ENCODE measurements at regions not wholly inside any gene's neighbourhood (a gene's known extent, or its start where the extent isn't known, plus 50 kb on each side); places are given as distances from the start of the nearest gene placed in this dataset.

GRCh38 chr5:175027390-175027789 is 303.0 kb downstream of the MSX2 start:
- Histone ChIP-seq H3K36me3 (ENCODE audit: control insufficient read depth in 1 of 2, insufficient read depth in 2 of 2, low read length in 2 of 2) (no peaks in the 10 kb centered on the region), H3K27ac (ENCODE audit: low read length) (no peak overlapping the region), H3K9me3 (ENCODE audit: control insufficient read depth in 1 of 2, low read length in 2 of 2) (no peaks in the 10 kb centered on the region)

GRCh38 chr5:175025077-175025476 is 300.7 kb downstream of the MSX2 start:
- Histone ChIP-seq H3K4me1 (ENCODE audit: control insufficient read depth in 1 of 2, insufficient read depth in 2 of 2, low read length in 2 of 2) (no peaks in the 10 kb centered on the region), H3K9me3 (ENCODE audit: control insufficient read depth in 1 of 2, low read length in 2 of 2) (no peaks in the 10 kb centered on the region), H3K36me3 (ENCODE audit: control insufficient read depth in 1 of 2, insufficient read depth in 2 of 2, low read length in 2 of 2) (no peaks in the 10 kb centered on the region), H3K4me3 (ENCODE audit: low read depth in 1 of 2, low read length in 2 of 2) (no peak overlapping the region), H3K27me3 (ENCODE audit: low read depth, low read length) (no peaks in the 10 kb centered on the region), H3K27ac (ENCODE audit: low read length) (no peak overlapping the region)

More at GRCh38 chr5:175027390-175027789, 303.0 kb downstream of the MSX2 start:
- no peaks in the 10 kb centered on the region for H3K27me3 ChIP-seq (ENCODE audit: low read depth, low read length)
- no peak overlapping the region for H3K4me3 ChIP-seq (ENCODE audit: low read depth in 1 of 2, low read length in 2 of 2)
- H3K4me1 ChIP-seq (ENCODE audit: control insufficient read depth in 1 of 2, insufficient read depth in 2 of 2, low read length in 2 of 2) = no peaks in the 10 kb centered on the region

- no peaks in the 10 kb centered on the region for H3K9me3 ChIP-seq (ENCODE audit: control insufficient read depth in 1 of 2, low read length in 2 of 2)
- H3K27me3 ChIP-seq (ENCODE audit: low read depth, low read length) = no peaks in the 10 kb centered on the region
- H3K4me3 ChIP-seq (ENCODE audit: low read depth in 1 of 2, low read length in 2 of 2) = no peak overlapping the region
- no peak overlapping the region for H3K27ac ChIP-seq (ENCODE audit: low read length)
- H3K36me3 ChIP-seq (ENCODE audit: control insufficient read depth in 1 of 2, insufficient read depth in 2 of 2, low read length in 2 of 2) = no peaks in the 10 kb centered on the region
- no peaks in the 10 kb centered on the region for H3K4me1 ChIP-seq (ENCODE audit: control insufficient read depth in 1 of 2, insufficient read depth in 2 of 2, low read length in 2 of 2)
Observed at GRCh38 chr5:175021841-175022625, 297.7 kb downstream of the MSX2 start.

GRCh38 chr5:175021321-175021720 is 296.9 kb downstream of the MSX2 start:
- Histone ChIP-seq H3K9me3 (ENCODE audit: control insufficient read depth in 1 of 2, low read length in 2 of 2) (no peaks in the 10 kb centered on the region), H3K36me3 (ENCODE audit: control insufficient read depth in 1 of 2, insufficient read depth in 2 of 2, low read length in 2 of 2) (no peaks in the 10 kb centered on the region), H3K27ac (ENCODE audit: low read length) (no peak overlapping the region), H3K4me1 (ENCODE audit: control insufficient read depth in 1 of 2, insufficient read depth in 2 of 2, low read length in 2 of 2) (no peaks in the 10 kb centered on the region), H3K27me3 (ENCODE audit: low read depth, low read length) (no peaks in the 10 kb centered on the region), H3K4me3 (ENCODE audit: low read depth in 1 of 2, low read length in 2 of 2) (no peak overlapping the region)

GRCh38 chr5:175015028-175015685 is 290.8 kb downstream of the MSX2 start:
- Histone ChIP-seq H3K36me3 (ENCODE audit: control insufficient read depth in 1 of 2, insufficient read depth in 2 of 2, low read length in 2 of 2) (no peaks in the 10 kb centered on the region), H3K4me3 (ENCODE audit: low read depth in 1 of 2, low read length in 2 of 2) (no peak overlapping the region), H3K9me3 (ENCODE audit: control insufficient read depth in 1 of 2, low read length in 2 of 2) (no peaks in the 10 kb centered on the region), H3K27ac (ENCODE audit: low read length) (no peak overlapping the region), H3K27me3 (ENCODE audit: low read depth, low read length) (no peaks in the 10 kb centered on the region), H3K4me1 (ENCODE audit: control insufficient read depth in 1 of 2, insufficient read depth in 2 of 2, low read length in 2 of 2) (no peaks in the 10 kb centered on the region)

- Histone ChIP-seq H3K9me3 (ENCODE audit: control insufficient read depth in 1 of 2, low read length in 2 of 2) (no peaks in the 10 kb centered on the region), H3K4me1 (ENCODE audit: control insufficient read depth in 1 of 2, insufficient read depth in 2 of 2, low read length in 2 of 2) (no peaks in the 10 kb centered on the region), H3K4me3 (ENCODE audit: low read depth in 1 of 2, low read length in 2 of 2) (no peak overlapping the region), H3K27ac (ENCODE audit: low read length) (no peak overlapping the region), H3K36me3 (ENCODE audit: control insufficient read depth in 1 of 2, insufficient read depth in 2 of 2, low read length in 2 of 2) (no peaks in the 10 kb centered on the region), H3K27me3 (ENCODE audit: low read depth, low read length) (no peaks in the 10 kb centered on the region)
Observed at GRCh38 chr5:175013251-175013650, 288.9 kb downstream of the MSX2 start.

GRCh38 chr5:175012267-175012666 is 287.9 kb downstream of the MSX2 start:
- Histone ChIP-seq H3K27ac (ENCODE audit: low read length) (no peak overlapping the region), H3K4me1 (ENCODE audit: control insufficient read depth in 1 of 2, insufficient read depth in 2 of 2, low read length in 2 of 2) (no peaks in the 10 kb centered on the region), H3K27me3 (ENCODE audit: low read depth, low read length) (no peaks in the 10 kb centered on the region), H3K36me3 (ENCODE audit: control insufficient read depth in 1 of 2, insufficient read depth in 2 of 2, low read length in 2 of 2) (no peaks in the 10 kb centered on the region), H3K9me3 (ENCODE audit: control insufficient read depth in 1 of 2, low read length in 2 of 2) (no peaks in the 10 kb centered on the region), H3K4me3 (ENCODE audit: low read depth in 1 of 2, low read length in 2 of 2) (no peak overlapping the region)

- Histone ChIP-seq H3K9me3 (ENCODE audit: control insufficient read depth in 1 of 2, low read length in 2 of 2) (peaks cover 0 to 3% of the 10 kb centered on the region in 2 donors), H3K4me3 (ENCODE audit: low read depth in 1 of 2, low read length in 2 of 2) (no peak overlapping the region), H3K4me1 (ENCODE audit: control insufficient read depth in 1 of 2, insufficient read depth in 2 of 2, low read length in 2 of 2) (no peaks in the 10 kb centered on the region), H3K27me3 (ENCODE audit: low read depth, low read length) (no peaks in the 10 kb centered on the region), H3K27ac (ENCODE audit: low read length) (no peak overlapping the region), H3K36me3 (ENCODE audit: control insufficient read depth in 1 of 2, insufficient read depth in 2 of 2, low read length in 2 of 2) (no peaks in the 10 kb centered on the region)
Observed at GRCh38 chr5:175003531-175003930, 279.1 kb downstream of the MSX2 start.

GRCh38 chr5:175001876-175002645 is 277.7 kb downstream of the MSX2 start:
- Histone ChIP-seq H3K4me1 (ENCODE audit: control insufficient read depth in 1 of 2, insufficient read depth in 2 of 2, low read length in 2 of 2) (no peaks in the 10 kb centered on the region), H3K4me3 (ENCODE audit: low read depth in 1 of 2, low read length in 2 of 2) (no peak overlapping the region), H3K36me3 (ENCODE audit: control insufficient read depth in 1 of 2, insufficient read depth in 2 of 2, low read length in 2 of 2) (no peaks in the 10 kb centered on the region)

GRCh38 chr5:175001311-175001710 is 276.9 kb downstream of the MSX2 start:
- Histone ChIP-seq H3K9me3 (ENCODE audit: control insufficient read depth in 1 of 2, low read length in 2 of 2) (peaks cover 0 to 5% of the 10 kb centered on the region in 2 donors), H3K27me3 (ENCODE audit: low read depth, low read length) (no peaks in the 10 kb centered on the region), H3K27ac (ENCODE audit: low read length) (no peak overlapping the region), H3K4me1 (ENCODE audit: control insufficient read depth in 1 of 2, insufficient read depth in 2 of 2, low read length in 2 of 2) (no peaks in the 10 kb centered on the region), H3K36me3 (ENCODE audit: control insufficient read depth in 1 of 2, insufficient read depth in 2 of 2, low read length in 2 of 2) (no peaks in the 10 kb centered on the region), H3K4me3 (ENCODE audit: low read depth in 1 of 2, low read length in 2 of 2) (no peak overlapping the region)

More at GRCh38 chr5:175001876-175002645, 277.7 kb downstream of the MSX2 start:
- Histone ChIP-seq H3K27ac (ENCODE audit: low read length) (no peak overlapping the region), H3K27me3 (ENCODE audit: low read depth, low read length) (no peaks in the 10 kb centered on the region), H3K9me3 (ENCODE audit: control insufficient read depth in 1 of 2, low read length in 2 of 2) (peaks cover 0 to 5% of the 10 kb centered on the region in 2 donors)

GRCh38 chr5:174999581-174999980 is 275.2 kb downstream of the MSX2 start:
- H3K4me3 ChIP-seq (ENCODE audit: low read depth in 1 of 2, low read length in 2 of 2) = no peak overlapping the region
- no peaks in the 10 kb centered on the region for H3K4me1 ChIP-seq (ENCODE audit: control insufficient read depth in 1 of 2, insufficient read depth in 2 of 2, low read length in 2 of 2)
- H3K27ac ChIP-seq (ENCODE audit: low read length) = no peak overlapping the region
- H3K36me3 ChIP-seq (ENCODE audit: control insufficient read depth in 1 of 2, insufficient read depth in 2 of 2, low read length in 2 of 2) = no peaks in the 10 kb centered on the region
- no peaks in the 10 kb centered on the region for H3K27me3 ChIP-seq (ENCODE audit: low read depth, low read length)
- peaks cover 0 to 5% of the 10 kb centered on the region in 2 donors for H3K9me3 ChIP-seq (ENCODE audit: control insufficient read depth in 1 of 2, low read length in 2 of 2)
